Ishikawa (cell line): ENCODE measurements at regions not wholly inside any gene's neighbourhood (a gene's known extent, or its start where the extent isn't known, plus 50 kb on each side); places are given as distances from the start of the nearest gene placed in this dataset.

Source experiments
- CEBPB ChIP-seq: IDR thresholded peaks from 2 replicates; pipeline ENCODE4 v1.6.1; 2012
- CREB1 ChIP-seq: IDR thresholded peaks from 2 replicates; pipeline ENCODE4 v1.6.1; 2012; ENCODE audit warnings: low read depth
- EGR1 ChIP-seq: IDR thresholded peaks from 2 replicates; pipeline ENCODE4 v1.6.1; 2012
- EP300 ChIP-seq: IDR thresholded peaks from 2 replicates; pipeline ENCODE4 v1.6.1; 2012; ENCODE audit warnings: borderline replicate concordance
- RAD21 ChIP-seq: IDR thresholded peaks from 2 replicates; pipeline ENCODE4 v1.6.1; 2012; ENCODE audit warnings: low read depth
- TAF1 ChIP-seq: IDR thresholded peaks from 2 replicates; pipeline ENCODE4 v1.6.1; 2012; ENCODE audit warnings: low read depth, mild to moderate bottlenecking
- TCF12 ChIP-seq: IDR thresholded peaks from 2 replicates; pipeline ENCODE4 v1.6.1; 2012; ENCODE audit warnings: low read depth
- YY1 ChIP-seq: IDR thresholded peaks from 2 replicates; pipeline ENCODE4 v1.6.1; 2012; ENCODE audit warnings: low read depth
- TF ChIP-seq, protein P1 (sequence below): IDR thresholded peaks from 2 replicates; pipeline ENCODE4 v1.6.1; 2012; ENCODE audit warnings: low read depth, mild to moderate bottlenecking

DNA sequence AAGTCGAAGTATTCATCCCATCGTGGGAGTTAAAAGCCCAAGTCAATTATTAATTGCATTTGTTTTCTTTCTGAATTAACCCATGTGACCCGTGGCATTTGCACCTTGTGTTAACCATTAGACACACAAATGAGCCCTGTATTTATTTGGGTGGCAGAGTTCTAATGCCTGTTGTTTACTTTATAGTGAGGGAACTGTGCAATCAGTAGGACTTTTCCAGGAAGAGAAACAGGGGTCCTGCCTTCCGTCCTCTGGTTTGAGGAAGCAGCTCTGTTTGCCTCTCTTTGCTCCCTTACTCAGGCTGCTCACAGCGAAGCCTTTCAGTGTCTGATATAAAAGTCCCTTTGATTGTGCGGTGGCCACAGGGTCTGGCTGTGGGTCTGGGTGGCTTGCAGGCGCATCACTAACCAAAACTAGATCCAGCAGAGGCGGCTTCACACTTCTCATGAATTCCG is 263.6 kb downstream of the PTTG2 start:
- no peak for TF ChIP-seq EGR1
- no peak for TF ChIP-seq RAD21
- TF ChIP-seq TAF1: no peak
- TF ChIP-seq TCF12: no peak
- TF ChIP-seq, protein P1, sequence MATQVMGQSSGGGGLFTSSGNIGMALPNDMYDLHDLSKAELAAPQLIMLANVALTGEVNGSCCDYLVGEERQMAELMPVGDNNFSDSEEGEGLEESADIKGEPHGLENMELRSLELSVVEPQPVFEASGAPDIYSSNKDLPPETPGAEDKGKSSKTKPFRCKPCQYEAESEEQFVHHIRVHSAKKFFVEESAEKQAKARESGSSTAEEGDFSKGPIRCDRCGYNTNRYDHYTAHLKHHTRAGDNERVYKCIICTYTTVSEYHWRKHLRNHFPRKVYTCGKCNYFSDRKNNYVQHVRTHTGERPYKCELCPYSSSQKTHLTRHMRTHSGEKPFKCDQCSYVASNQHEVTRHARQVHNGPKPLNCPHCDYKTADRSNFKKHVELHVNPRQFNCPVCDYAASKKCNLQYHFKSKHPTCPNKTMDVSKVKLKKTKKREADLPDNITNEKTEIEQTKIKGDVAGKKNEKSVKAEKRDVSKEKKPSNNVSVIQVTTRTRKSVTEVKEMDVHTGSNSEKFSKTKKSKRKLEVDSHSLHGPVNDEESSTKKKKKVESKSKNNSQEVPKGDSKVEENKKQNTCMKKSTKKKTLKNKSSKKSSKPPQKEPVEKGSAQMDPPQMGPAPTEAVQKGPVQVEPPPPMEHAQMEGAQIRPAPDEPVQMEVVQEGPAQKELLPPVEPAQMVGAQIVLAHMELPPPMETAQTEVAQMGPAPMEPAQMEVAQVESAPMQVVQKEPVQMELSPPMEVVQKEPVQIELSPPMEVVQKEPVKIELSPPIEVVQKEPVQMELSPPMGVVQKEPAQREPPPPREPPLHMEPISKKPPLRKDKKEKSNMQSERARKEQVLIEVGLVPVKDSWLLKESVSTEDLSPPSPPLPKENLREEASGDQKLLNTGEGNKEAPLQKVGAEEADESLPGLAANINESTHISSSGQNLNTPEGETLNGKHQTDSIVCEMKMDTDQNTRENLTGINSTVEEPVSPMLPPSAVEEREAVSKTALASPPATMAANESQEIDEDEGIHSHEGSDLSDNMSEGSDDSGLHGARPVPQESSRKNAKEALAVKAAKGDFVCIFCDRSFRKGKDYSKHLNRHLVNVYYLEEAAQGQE: no peak
- TF ChIP-seq CREB1: no peak
- no peak for TF ChIP-seq EP300
- TF ChIP-seq CEBPB: no peak
- no peak for TF ChIP-seq YY1
